ENCODE measurements at regions not wholly inside any gene's neighbourhood (a gene's known extent, or its start where the extent isn't known, plus 50 kb on each side); places are given as distances from the start of the nearest gene placed in this dataset.

- DNase-seq: no peak
Observed at GRCh38 chr22:48101704-48102103, 1339.3 kb downstream of the TBC1D22A start.

- DNase-seq: no peak
Observed at GRCh38 chr22:48100685-48101417, 1338.4 kb downstream of the TBC1D22A start.

- no peak for DNase-seq
Observed at GRCh38 chr22:48099671-48100070, 1337.2 kb downstream of the TBC1D22A start.

- DNase-seq: no peak
Observed at GRCh38 chr22:48099251-48099650, 1336.8 kb downstream of the TBC1D22A start.

- DNase-seq: no peak
Observed at GRCh38 chr22:48098921-48099245, 1336.4 kb downstream of the TBC1D22A start.

GRCh38 chr22:48098243-48098920, 1335.9 kb downstream of the TBC1D22A start:
- no peak for DNase-seq

- DNase-seq: no peak
Observed at GRCh38 chr22:48097723-48098122, 1335.3 kb downstream of the TBC1D22A start.

GRCh38 chr22:48096851-48097665, 1334.6 kb downstream of the TBC1D22A start:
- no peak for DNase-seq

GRCh38 chr22:48096411-48096810, 1334.0 kb downstream of the TBC1D22A start:
- no peak for DNase-seq

- no peak for DNase-seq
Observed at GRCh38 chr22:48093981-48094380, 1331.5 kb downstream of the TBC1D22A start.

- DNase-seq: no peak
Observed at GRCh38 chr22:48092866-48093265, 1330.4 kb downstream of the TBC1D22A start.

GRCh38 chr22:48091656-48092223, 1329.3 kb downstream of the TBC1D22A start:
- DNase-seq: no peak

- DNase-seq: no peak
Observed at GRCh38 chr22:48091060-48091650, 1328.7 kb downstream of the TBC1D22A start.

GRCh38 chr22:48090332-48090672, 1327.9 kb downstream of the TBC1D22A start:
- DNase-seq: no peak

GRCh38 chr22:48089601-48090331, 1327.3 kb downstream of the TBC1D22A start:
- peak; percentile 60 for DNase-seq

- DNase-seq: no peak
Observed at GRCh38 chr22:48088926-48089536, 1326.6 kb downstream of the TBC1D22A start.

GRCh38 chr22:48088251-48088650, 1325.8 kb downstream of the TBC1D22A start:
- DNase-seq: no peak

- no peak for DNase-seq
Observed at GRCh38 chr22:48085901-48086645, 1323.6 kb downstream of the TBC1D22A start.

GRCh38 chr22:48084729-48085050, 1322.2 kb downstream of the TBC1D22A start:
- no peak for DNase-seq

GRCh38 chr22:48084041-48084728, 1321.7 kb downstream of the TBC1D22A start:
- DNase-seq: no peak

- DNase-seq: no peak
Observed at GRCh38 chr22:48083502-48083901, 1321.1 kb downstream of the TBC1D22A start.

Data from femur (tissue), 1 donor.